Prostate gland (tissue), 2 donors: ENCODE measurements at regions not wholly inside any gene's neighbourhood (a gene's known extent, or its start where the extent isn't known, plus 50 kb on each side); places are given as distances from the start of the nearest gene placed in this dataset.

Experiments
- DNase-seq: peaks from one replicate; pipeline ENCODE4 v3.0.0-alpha.2; 2019; ENCODE audit warnings: low spot score
- H3K27ac ChIP-seq, 2 donors: fragments of 200-600 bp; sonication (generic); 2 replicates each; pipeline ENCODE4 v1.5.1; 2017 to 2019
- H3K27me3 ChIP-seq: fragments of 200-600 bp; sonication (generic); replicated peaks from 2 replicates; pipeline ENCODE4 v1.5.1; 2019; ENCODE audit not compliant: insufficient read depth
- H3K36me3 ChIP-seq, 2 donors: fragments of 200-600 bp; sonication (generic); 1 replicate in 1 of 2; 2 replicates in 1 of 2; pipeline versions ENCODE4 v1.5.1 to v1.8.1; 2017 to 2019
- H3K4me1 ChIP-seq: fragments of 200-600 bp; sonication (generic); replicated peaks from 2 replicates; pipeline ENCODE4 v1.5.1; 2019
- H3K4me3 ChIP-seq, 2 donors: fragments of 200-600 bp; sonication (generic); 2 replicates each; pipeline ENCODE4 v1.5.1; 2017 to 2019
- H3K9me3 ChIP-seq: fragments of 200-600 bp; sonication (generic); 2 replicates; pipeline ENCODE4 v1.5.1; 2017
- CTCF ChIP-seq, 4 experiments: fragments of 200-600 bp in 2 of 4; fragments of 450-650 bp in 2 of 4; sonication (generic) in 2 of 4; IDR thresholded peaks; 1 replicate in 3 of 4; 2 replicates in 1 of 4; pipeline ENCODE4 v1.5.1; 2016 to 2019; ENCODE audit warnings: antibody characterized with exemption in 4 of 4, mild to moderate bottlenecking in 2 of 4, moderate library complexity in 2 of 4
- POLR2A ChIP-seq: fragments of 450-650 bp; IDR thresholded peaks from one replicate; pipeline ENCODE4 v1.6.1; 2016; ENCODE audit warnings: antibody characterized with exemption, mild to moderate bottlenecking
- POLR2AphosphoS5 ChIP-seq: sonication (generic); formaldehyde crosslinking; IDR thresholded peaks from one replicate; pipeline ENCODE4 v1.6.1; 2017; ENCODE audit warnings: antibody characterized with exemption
- WGBS: methylation state at CpG from one replicate; pipeline ENCODE4 v1.1.5; 2018; 5-methylcytosine and 5-hydroxymethylcytosine counted together
- intact Hi-C: fragments of 100-400 bp; cut with DNase I; formaldehyde crosslinking; loops from one replicate; pipeline ENCODE4 v1.14.2; 2022

- no peaks in the 10 kb centered on the region for H3K9me3 ChIP-seq
- no peaks in the 10 kb centered on the region for H3K4me1 ChIP-seq
- no peaks in the 10 kb centered on the region for H3K27me3 ChIP-seq
- no peak for DNase-seq
- H3K27ac ChIP-seq = no peak overlapping the region
- no peaks in the 10 kb centered on the region for H3K36me3 ChIP-seq
- H3K4me3 ChIP-seq = no peak overlapping the region
- TF ChIP-seq CTCF (IDR thresholded peaks at IDR 0.05) (peak in 2 of 4 experiments; percentile 9 to 18), POLR2A (no peak)
- intact Hi-C loops = no loop called here
Observed at GRCh38 chr7:13276977-13277376, 589.5 kb downstream of the ARL4A start.

- Histone ChIP-seq H3K27me3 (no peaks in the 10 kb centered on the region), H3K4me3 (no peak overlapping the region), H3K36me3 (no peaks in the 10 kb centered on the region), H3K4me1 (no peaks in the 10 kb centered on the region), H3K27ac (no peak overlapping the region), H3K9me3 (no peaks in the 10 kb centered on the region)
- TF ChIP-seq POLR2A (no peak), CTCF (IDR thresholded peaks at IDR 0.05) (no peak), POLR2AphosphoS5 (no peak)
- 54% methylated on average over 3 of the region's 3 CpGs for WGBS
- intact Hi-C loops = no loop called here
- DNase-seq = no peak
Observed at GRCh38 chr7:13278020-13278419, 590.6 kb downstream of the ARL4A start.

GRCh38 chr7:13279854-13280435 is 592.5 kb downstream of the ARL4A start:
- WGBS = 31% methylated on average over 3 of the region's 3 CpGs
- TF ChIP-seq CTCF (IDR thresholded peaks at IDR 0.05) (peak in 3 of 4 experiments; percentile 43 to 57 (median 52)), POLR2A (no peak)
- Histone ChIP-seq H3K4me1 (no peaks in the 10 kb centered on the region), H3K36me3 (no peaks in the 10 kb centered on the region), H3K9me3 (no peaks in the 10 kb centered on the region), H3K27me3 (no peaks in the 10 kb centered on the region), H3K4me3 (no peak overlapping the region), H3K27ac (no peak overlapping the region)
- intact Hi-C loops = loop anchor here (5.0 kb wide), 2 partner anchors 1177 to 1412 kb away; no protein-coding TSS in a partner anchor
- no peak for DNase-seq

GRCh38 chr7:13282377-13282980 is 595.0 kb downstream of the ARL4A start:
- no peak for DNase-seq
- WGBS = 54% methylated on average over 3 of the region's 3 CpGs
- intact Hi-C loops = loop anchor here (5.0 kb wide), 2 partner anchors 1175 to 1410 kb away; no protein-coding TSS in a partner anchor
- H3K4me1 ChIP-seq = no peaks in the 10 kb centered on the region
- H3K27me3 ChIP-seq = no peaks in the 10 kb centered on the region
- H3K36me3 ChIP-seq = no peaks in the 10 kb centered on the region
- no peak overlapping the region for H3K27ac ChIP-seq
- TF ChIP-seq POLR2AphosphoS5 = no peak
- TF ChIP-seq CTCF (IDR thresholded peaks at IDR 0.05) = peak in 3 of 4 experiments; percentile 16 to 48 (median 43)
- no peak for TF ChIP-seq POLR2A
- H3K9me3 ChIP-seq = no peaks in the 10 kb centered on the region
- H3K4me3 ChIP-seq = no peak overlapping the region

GRCh38 chr7:13286916-13287315 is 599.5 kb downstream of the ARL4A start:
- H3K4me1 ChIP-seq = no peaks in the 10 kb centered on the region
- intact Hi-C loops = no loop called here
- H3K9me3 ChIP-seq = no peaks in the 10 kb centered on the region
- no peak for DNase-seq
- TF ChIP-seq POLR2A = no peak
- no peak for TF ChIP-seq CTCF (IDR thresholded peaks at IDR 0.05)
- TF ChIP-seq POLR2AphosphoS5 = no peak
- H3K27ac ChIP-seq = no peak overlapping the region
- no peaks in the 10 kb centered on the region for H3K36me3 ChIP-seq
- no peaks in the 10 kb centered on the region for H3K27me3 ChIP-seq
- no peak overlapping the region for H3K4me3 ChIP-seq
- WGBS = 53% methylated on average over 4 of the region's 4 CpGs
